H1 (cell line): ENCODE measurements at regions not wholly inside any gene's neighbourhood (a gene's known extent, or its start where the extent isn't known, plus 50 kb on each side); places are given as distances from the start of the nearest gene placed in this dataset.

ENCODE experiments used
- CTCF ChIA-PET: fragments of 300-600 bp; sonication (Branson Sonifier 250); formaldehyde crosslinking; loops from one replicate; lab custom pipeline; 2021; ENCODE audit not compliant: partially characterized antibody; lab: Charles Lee
- POLR2A ChIA-PET: fragments of 300-600 bp; sonication (Branson Sonifier 250); formaldehyde crosslinking; loops from one replicate; lab custom pipeline; 2021; ENCODE audit warnings: inconsistent platforms; ENCODE audit not compliant: partially characterized antibody; lab: Charles Lee
- DNase-seq, 2 experiments: peaks; one replicate each; pipeline versions ENCODE4 v3.0.0 to v3.0.0-alpha.2; 2010 to 2022; ENCODE audit warnings: low spot score in 2 of 2, low read depth in 1 of 2, mixed read lengths in 1 of 2
- FAIRE-seq: peaks from 2 replicates; lab custom pipeline; 2011; peaks lifted over from hg19 to GRCh38; lab: Jason Lieb, UNC
- H2AFZ ChIP-seq: 2 replicates; pipeline ENCODE4 v1.8.1; 2012; ENCODE audit warnings: low read length, inconsistent platforms
- H2AK5ac ChIP-seq: 2 replicates; pipeline ENCODE4 v1.6.1; 2013; ENCODE audit warnings: low read depth, low read length
- H2BK120ac ChIP-seq: replicated peaks from 2 replicates; pipeline ENCODE3; 2013; ENCODE audit warnings: low read depth, low read length, inconsistent platforms
- H2BK12ac ChIP-seq: 2 replicates; pipeline ENCODE4 v1.6.1; 2013; ENCODE audit warnings: low read depth, low read length
- H2BK15ac ChIP-seq: 2 replicates; pipeline ENCODE4 v1.6.1; 2013; ENCODE audit warnings: low read length
- H2BK20ac ChIP-seq: 2 replicates; pipeline ENCODE4 v1.6.1; 2013; ENCODE audit warnings: low read length
- H2BK5ac ChIP-seq: 2 replicates; pipeline ENCODE4 v1.6.1; 2013; ENCODE audit warnings: low read depth, low read length
- H3K14ac ChIP-seq: 2 replicates; pipeline ENCODE4 v1.6.1; 2013; ENCODE audit warnings: inconsistent platforms; ENCODE audit not compliant: insufficient read length
- H3K18ac ChIP-seq: 2 replicates; pipeline ENCODE4 v1.6.1; 2013; ENCODE audit warnings: low read length; ENCODE audit errors: extremely low read depth
- H3K23ac ChIP-seq: 2 replicates; pipeline ENCODE4 v1.6.1; 2013; ENCODE audit warnings: inconsistent platforms; ENCODE audit not compliant: insufficient read length
- H3K23me2 ChIP-seq: 2 replicates; pipeline ENCODE4 v1.6.1; 2013; ENCODE audit warnings: low read depth, low read length
- H3K27ac ChIP-seq: 2 replicates; pipeline ENCODE4 v1.6.1; 2011; ENCODE audit warnings: low read depth, low read length, inconsistent platforms
- H3K27me3 ChIP-seq, 4 experiments: replicated peaks in 1 of 4; 1 replicate in 1 of 4; 2 replicates in 3 of 4; pipeline versions ENCODE4 v1.6.1 to v1.8.1; 2011 to 2013; ENCODE audit warnings: low read length in 3 of 4, mild to moderate bottlenecking in 3 of 4, inconsistent platforms in 2 of 4, mixed read lengths in 2 of 4, moderate library complexity in 1 of 4; ENCODE audit not compliant: control insufficient read depth in 3 of 4, insufficient read depth in 3 of 4; ENCODE audit errors: extremely low read depth in 1 of 4
- H3K36me3 ChIP-seq, 4 experiments: 2 replicates each; pipeline versions ENCODE4 v1.6.1 to v1.8.1; 2011 to 2013; ENCODE audit warnings: mild to moderate bottlenecking in 4 of 4, low read length in 3 of 4, moderate library complexity in 2 of 4, control low read depth in 1 of 4, inconsistent platforms in 1 of 4; ENCODE audit not compliant: insufficient read depth in 4 of 4, control insufficient read depth in 2 of 4
- H3K4ac ChIP-seq: replicated peaks from 2 replicates; pipeline ENCODE3; 2013; ENCODE audit warnings: low read length, low read depth, mixed read lengths, inconsistent platforms; ENCODE audit not compliant: insufficient read length
- H3K4me1 ChIP-seq, 4 experiments: replicated peaks in 1 of 4; 1 replicate in 1 of 4; 2 replicates in 3 of 4; pipeline versions ENCODE4 v1.6.1 to v1.8.1; 2011 to 2013; ENCODE audit warnings: low read length in 3 of 4, inconsistent platforms in 2 of 4, mixed read lengths in 1 of 4; ENCODE audit not compliant: insufficient read depth in 4 of 4, control insufficient read depth in 3 of 4
- H3K4me2 ChIP-seq, 2 experiments: 2 replicates each; pipeline versions ENCODE4 v1.6.1 to v1.8.1; 2011 to 2013; ENCODE audit warnings: low read depth in 2 of 2, low read length in 2 of 2, control low read depth in 1 of 2, inconsistent platforms in 1 of 2, mild to moderate bottlenecking in 1 of 2; ENCODE audit not compliant: insufficient read depth in 1 of 2
- H3K4me3 ChIP-seq, 4 experiments: fragments of 200-600, 300-600 bp in 1 of 4; sonication (generic), shearing (Covaris generic), sonication (Bioruptor Twin) in 1 of 4; 2 replicates each; pipeline versions ENCODE4 v1.5.1 to v1.8.1; 2011 to 2016; ENCODE audit warnings: low read length in 4 of 4, low read depth in 3 of 4, control low read depth in 2 of 4, inconsistent platforms in 2 of 4, mild to moderate bottlenecking in 2 of 4, mixed read lengths in 1 of 4, moderate library complexity in 1 of 4; ENCODE audit not compliant: insufficient read depth in 2 of 4; ENCODE audit errors: extremely low read depth in 1 of 4
- H3K56ac ChIP-seq: replicated peaks from 2 replicates; pipeline ENCODE3; 2013; ENCODE audit warnings: low read depth, mild to moderate bottlenecking, mixed read lengths, low read length, inconsistent platforms; ENCODE audit not compliant: insufficient read length
- H3K79me1 ChIP-seq: 2 replicates; pipeline ENCODE4 v1.6.1; 2013; ENCODE audit warnings: low read depth, low read length, control low read depth
- H3K79me2 ChIP-seq, 2 experiments: 2 replicates each; pipeline versions ENCODE4 v1.6.1 to v1.8.1; 2012 to 2013; ENCODE audit warnings: low read length in 2 of 2, mild to moderate bottlenecking in 2 of 2, inconsistent platforms in 1 of 2; ENCODE audit not compliant: insufficient read depth in 2 of 2, control insufficient read depth in 1 of 2
- H3K9ac ChIP-seq, 4 experiments: replicated peaks in 1 of 4; 1 replicate in 1 of 4; 2 replicates in 3 of 4; pipeline versions ENCODE4 v1.6.1 to v1.8.1; 2011 to 2013; ENCODE audit warnings: low read depth in 3 of 4, low read length in 3 of 4, control low read depth in 2 of 4, mild to moderate bottlenecking in 2 of 4, moderate library complexity in 2 of 4, inconsistent platforms in 1 of 4; ENCODE audit errors: extremely low read depth in 1 of 4
- H3K9me3 ChIP-seq, 2 experiments: 2 replicates each; pipeline versions ENCODE4 v1.6.1 to v1.8.1; 2012 to 2013; ENCODE audit warnings: mild to moderate bottlenecking in 2 of 2, moderate library complexity in 2 of 2, control low read depth in 1 of 2, inconsistent platforms in 1 of 2, low read depth in 1 of 2, low read length in 1 of 2, mixed read lengths in 1 of 2; ENCODE audit not compliant: insufficient read depth in 2 of 2
- H4K20me1 ChIP-seq, 2 experiments: replicated peaks in 1 of 2; 2 replicates each; pipeline versions ENCODE3 to v1.8.1; 2011 to 2013; ENCODE audit warnings: inconsistent platforms in 2 of 2, low read length in 2 of 2, mild to moderate bottlenecking in 1 of 2; ENCODE audit not compliant: insufficient read depth in 2 of 2, control insufficient read depth in 1 of 2
- H4K5ac ChIP-seq: 2 replicates; pipeline ENCODE4 v1.6.1; 2013; ENCODE audit warnings: low read length, low read depth, mixed read lengths, inconsistent platforms; ENCODE audit not compliant: insufficient read length
- H4K8ac ChIP-seq: 2 replicates; pipeline ENCODE4 v1.8.0; 2013; ENCODE audit warnings: mild to moderate bottlenecking, moderate library complexity, low read length, inconsistent platforms; ENCODE audit not compliant: insufficient read depth; ENCODE audit errors: extremely low read depth
- H4K91ac ChIP-seq: replicated peaks from 2 replicates; pipeline ENCODE3; 2013; ENCODE audit warnings: low read length, mixed read lengths, inconsistent platforms; ENCODE audit not compliant: insufficient read length
- JUND ChIP-seq: IDR thresholded peaks from 2 replicates; pipeline ENCODE4 v1.6.1; 2011; ENCODE audit warnings: mild to moderate bottlenecking, improper control_type of control experiment, low read length
- YY1 ChIP-seq: IDR thresholded peaks from 2 replicates; pipeline ENCODE4 v1.6.1; 2011; ENCODE audit warnings: low read depth, mild to moderate bottlenecking, low read length
- WGBS, 2 experiments: shearing (Covaris generic) in 1 of 2; methylation state at CpG; one replicate each; pipeline versions ENCODE4 v1.1.6 to v1.1.7; 2013 to 2015; ENCODE audit warnings: low lambda C conversion rate in 2 of 2, mixed read lengths in 2 of 2, inconsistent platforms in 1 of 2, low coverage in 1 of 2, missing lambda C conversion rate in 1 of 2; ENCODE audit not compliant: insufficient replicate concordance in 2 of 2, insufficient coverage in 1 of 2, insufficient read length in 1 of 2; ENCODE audit errors: extremely low coverage in 1 of 2, missing lambda C conversion rate in 1 of 2; 5-methylcytosine and 5-hydroxymethylcytosine counted together

DNA sequence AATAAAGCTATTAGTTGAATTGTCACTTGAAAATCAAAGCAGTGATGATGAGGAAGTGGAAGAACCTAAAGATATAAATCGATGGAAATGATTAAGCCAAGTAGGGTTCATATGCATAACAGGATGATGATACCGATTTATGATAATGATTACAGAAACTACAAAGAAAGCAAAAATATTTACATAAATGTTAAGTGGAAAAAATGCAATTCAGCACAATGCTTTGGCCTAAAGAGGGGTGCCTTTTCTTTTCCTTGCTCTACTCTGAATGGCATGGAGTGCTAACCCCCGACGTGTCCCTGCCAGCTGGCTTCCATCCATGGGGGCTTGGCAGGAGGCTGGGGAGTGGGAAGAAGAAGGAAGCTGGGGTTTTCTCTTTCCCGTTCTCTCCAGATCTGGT lies 240.3 kb downstream of the GATA3 start:
- Histone ChIP-seq H3K4me1 (peaks cover 0 to 3% (median under 1%) of the 10 kb centered on the region in 4 experiments; a peak in 5 of 7 replicates), H4K8ac (no peak overlapping the region), H3K79me1 (no peaks in the 10 kb centered on the region), H4K20me1 (no peaks in the 10 kb centered on the region), H3K14ac (no peak overlapping the region), H3K9ac (no peak overlapping the region), H4K5ac (no peak overlapping the region), H3K4ac (no peak overlapping the region), H3K9me3 (no peaks in the 10 kb centered on the region), H2AK5ac (no peak overlapping the region), H2BK12ac (no peak overlapping the region), H4K91ac (no peak overlapping the region), H2BK5ac (no peak overlapping the region), H3K56ac (no peak overlapping the region), H3K27me3 (peaks cover 0 to 9% (median 5%) of the 10 kb centered on the region in 4 experiments; a peak in 5 of 7 replicates), H3K79me2 (no peaks in the 10 kb centered on the region), H2BK20ac (no peak overlapping the region), H2AFZ (no peak overlapping the region), H3K18ac (no peak overlapping the region), H3K4me3 (no peak overlapping the region), H2BK15ac (no peak overlapping the region), H3K23ac (no peak overlapping the region), H3K23me2 (peaks cover 5% of the 10 kb centered on the region; the same call in 1 of the 2 replicates), H3K4me2 (no peak overlapping the region), H3K36me3 (no peaks in the 10 kb centered on the region), H3K27ac (no peak overlapping the region), H2BK120ac (no peak overlapping the region)
- CTCF ChIA-PET = no interaction called here
- DNase-seq (no peak), FAIRE-seq (no peak)
- WGBS, 2 experiments = 90% methylated on average over 5 of the region's 5 CpGs; no CpG with 5 or more reads in 1 of the 2 experiments
- POLR2A ChIA-PET = no interaction called here
- TF ChIP-seq JUND (no peak), YY1 (no peak)
